Nephron (organoid): ENCODE measurements at regions not wholly inside any gene's neighbourhood (a gene's known extent, or its start where the extent isn't known, plus 50 kb on each side); places are given as distances from the start of the nearest gene placed in this dataset.

Experiments
- H3K27ac Mint-ChIP-seq, 3 experiments: 2 replicates each; pipeline ENCODE4 v1.8.0; 2020; ENCODE audit warnings: mixed read lengths in 3 of 3, mild to moderate bottlenecking in 2 of 3, moderate library complexity in 1 of 3
- H3K27me3 Mint-ChIP-seq: 2 replicates; pipeline ENCODE4 v1.8.0; 2021; ENCODE audit warnings: low read depth, mild to moderate bottlenecking, moderate library complexity, mixed read lengths
- H3K36me3 Mint-ChIP-seq: 2 replicates; pipeline ENCODE4 v1.8.0; 2020; ENCODE audit warnings: low read depth, mixed read lengths
- H3K4me1 Mint-ChIP-seq: 2 replicates; pipeline ENCODE4 v1.8.0; 2020; ENCODE audit warnings: mixed read lengths
- H3K4me3 Mint-ChIP-seq, 3 experiments: 2 replicates each; pipeline ENCODE4 v1.8.0; 2020; ENCODE audit warnings: mild to moderate bottlenecking in 3 of 3, mixed read lengths in 3 of 3, moderate library complexity in 2 of 3
- H3K9me3 Mint-ChIP-seq: 2 replicates; pipeline ENCODE4 v1.8.0; 2020; ENCODE audit warnings: mixed read lengths
- TF ChIP-seq, protein P1 (sequence below), 3 experiments: fragments of 200-600 bp; sonication (generic); IDR thresholded peaks; one replicate each; pipeline ENCODE4 v1.5.0; 2021; ENCODE audit warnings: antibody characterized with exemption in 3 of 3; ENCODE audit not compliant: unreplicated experiment in 3 of 3

DNA sequence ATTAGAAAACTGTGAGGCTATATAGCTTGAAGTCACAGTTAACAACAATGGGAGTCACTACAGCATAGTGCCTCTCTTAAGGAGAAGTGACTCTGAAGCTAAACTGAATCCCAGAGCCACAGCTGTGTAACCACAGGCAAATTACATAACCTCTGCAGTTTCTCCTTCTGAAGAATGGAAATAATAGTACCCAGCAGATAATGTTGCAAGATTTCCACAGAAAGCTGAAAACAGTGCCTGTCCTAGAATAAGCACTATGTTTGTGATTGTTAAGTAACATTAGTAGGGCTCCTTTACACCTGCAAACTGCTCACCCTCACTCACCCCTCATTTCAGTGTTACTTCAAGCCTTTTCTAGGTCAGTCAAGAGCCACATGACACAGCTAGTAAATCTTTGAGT, 886.7 kb downstream of the PLA2G4A start:
- Mint-ChIP-seq H3K9me3 (no peaks in the 10 kb centered on the region), H3K4me3 (no peak overlapping the region), H3K4me1 (no peaks in the 10 kb centered on the region), H3K27me3 (no peaks in the 10 kb centered on the region), H3K36me3 (no peaks in the 10 kb centered on the region), H3K27ac (no peak overlapping the region)
- TF ChIP-seq, protein P1, sequence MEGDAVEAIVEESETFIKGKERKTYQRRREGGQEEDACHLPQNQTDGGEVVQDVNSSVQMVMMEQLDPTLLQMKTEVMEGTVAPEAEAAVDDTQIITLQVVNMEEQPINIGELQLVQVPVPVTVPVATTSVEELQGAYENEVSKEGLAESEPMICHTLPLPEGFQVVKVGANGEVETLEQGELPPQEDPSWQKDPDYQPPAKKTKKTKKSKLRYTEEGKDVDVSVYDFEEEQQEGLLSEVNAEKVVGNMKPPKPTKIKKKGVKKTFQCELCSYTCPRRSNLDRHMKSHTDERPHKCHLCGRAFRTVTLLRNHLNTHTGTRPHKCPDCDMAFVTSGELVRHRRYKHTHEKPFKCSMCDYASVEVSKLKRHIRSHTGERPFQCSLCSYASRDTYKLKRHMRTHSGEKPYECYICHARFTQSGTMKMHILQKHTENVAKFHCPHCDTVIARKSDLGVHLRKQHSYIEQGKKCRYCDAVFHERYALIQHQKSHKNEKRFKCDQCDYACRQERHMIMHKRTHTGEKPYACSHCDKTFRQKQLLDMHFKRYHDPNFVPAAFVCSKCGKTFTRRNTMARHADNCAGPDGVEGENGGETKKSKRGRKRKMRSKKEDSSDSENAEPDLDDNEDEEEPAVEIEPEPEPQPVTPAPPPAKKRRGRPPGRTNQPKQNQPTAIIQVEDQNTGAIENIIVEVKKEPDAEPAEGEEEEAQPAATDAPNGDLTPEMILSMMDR (IDR thresholded peaks at IDR 0.05; ENCODE audit: unreplicated experiment in 3 of 3), result no peak

DNA sequence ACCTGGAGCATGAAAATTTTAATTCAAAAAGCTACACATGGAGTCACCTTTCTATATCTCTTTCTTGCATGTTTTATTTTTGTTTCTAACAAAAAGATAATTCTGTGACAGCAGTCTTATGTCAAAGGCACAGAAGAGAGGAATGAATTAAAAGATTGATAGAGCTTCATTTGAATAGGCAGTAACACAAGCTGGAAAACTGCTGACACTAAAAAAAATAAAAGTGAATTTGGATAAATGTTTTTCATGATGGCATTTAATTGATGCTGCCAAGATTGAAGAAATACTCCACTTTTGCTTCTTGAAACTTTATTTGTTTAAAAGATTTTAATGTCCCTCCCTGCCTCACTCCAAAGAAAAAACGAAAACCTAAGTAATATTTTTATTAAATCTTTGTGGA, 887.4 kb downstream of the PLA2G4A start:
- TF ChIP-seq, protein P1 (IDR thresholded peaks at IDR 0.05; ENCODE audit: unreplicated experiment in 3 of 3), result no peak
- Mint-ChIP-seq H3K4me1 (peaks cover 3% of the 10 kb centered on the region), H3K4me3 (no peak overlapping the region), H3K27me3 (no peaks in the 10 kb centered on the region), H3K27ac (no peak overlapping the region), H3K9me3 (no peaks in the 10 kb centered on the region), H3K36me3 (no peaks in the 10 kb centered on the region)

DNA sequence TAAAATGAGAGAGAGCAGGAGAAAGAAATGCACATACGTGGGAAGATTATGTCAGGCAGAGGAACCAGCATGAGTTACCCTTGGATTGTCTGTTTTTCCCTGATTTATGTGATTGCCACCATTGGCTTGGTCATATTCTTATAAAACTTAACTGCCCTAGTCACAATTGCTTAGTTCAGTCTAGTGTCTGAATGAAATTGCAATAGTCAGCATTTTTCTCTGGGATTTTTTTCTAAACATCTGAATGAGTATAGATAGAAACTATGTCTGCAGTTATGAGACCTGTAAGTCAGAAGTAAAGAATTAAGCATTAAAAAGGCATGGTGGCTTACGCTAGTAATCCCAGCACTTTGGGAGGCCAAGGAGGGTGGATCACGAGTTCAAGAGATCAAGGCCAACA, 889.8 kb downstream of the PLA2G4A start:
- TF ChIP-seq, protein P1 (IDR thresholded peaks at IDR 0.05; ENCODE audit: unreplicated experiment in 3 of 3), result no peak
- H3K27ac Mint-ChIP-seq, result no peak overlapping the region
- H3K4me3 Mint-ChIP-seq, result no peak overlapping the region
- H3K9me3 Mint-ChIP-seq, result no peaks in the 10 kb centered on the region
- no peaks in the 10 kb centered on the region for H3K36me3 Mint-ChIP-seq
- H3K4me1 Mint-ChIP-seq, result peaks cover 5% of the 10 kb centered on the region
- no peaks in the 10 kb centered on the region for H3K27me3 Mint-ChIP-seq

DNA sequence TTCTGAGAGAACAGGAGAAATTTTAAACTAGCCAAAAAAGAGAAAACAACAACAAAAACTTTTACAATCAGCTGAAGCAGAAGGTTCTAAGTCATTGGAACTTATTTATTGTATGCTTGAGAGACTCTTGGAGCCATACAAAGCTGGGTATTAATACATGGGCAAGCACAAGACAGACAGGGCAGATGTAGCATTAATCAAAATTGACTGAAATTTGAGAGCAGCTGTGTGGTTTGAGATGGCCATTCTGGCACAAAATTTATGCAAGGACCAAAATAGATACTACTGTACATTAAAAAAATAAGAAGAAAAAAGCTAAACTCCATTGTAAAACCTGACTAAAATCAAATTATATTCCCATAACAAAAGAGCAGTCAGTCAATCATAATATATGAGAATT, 892.5 kb downstream of the PLA2G4A start:
- no peak overlapping the region for H3K27ac Mint-ChIP-seq
- peaks cover 5% of the 10 kb centered on the region for H3K4me1 Mint-ChIP-seq
- no peaks in the 10 kb centered on the region for H3K9me3 Mint-ChIP-seq
- H3K4me3 Mint-ChIP-seq, result no peak overlapping the region
- H3K27me3 Mint-ChIP-seq, result no peaks in the 10 kb centered on the region
- H3K36me3 Mint-ChIP-seq, result no peaks in the 10 kb centered on the region
- TF ChIP-seq, protein P1 (IDR thresholded peaks at IDR 0.05; ENCODE audit: unreplicated experiment in 3 of 3), result no peak

DNA sequence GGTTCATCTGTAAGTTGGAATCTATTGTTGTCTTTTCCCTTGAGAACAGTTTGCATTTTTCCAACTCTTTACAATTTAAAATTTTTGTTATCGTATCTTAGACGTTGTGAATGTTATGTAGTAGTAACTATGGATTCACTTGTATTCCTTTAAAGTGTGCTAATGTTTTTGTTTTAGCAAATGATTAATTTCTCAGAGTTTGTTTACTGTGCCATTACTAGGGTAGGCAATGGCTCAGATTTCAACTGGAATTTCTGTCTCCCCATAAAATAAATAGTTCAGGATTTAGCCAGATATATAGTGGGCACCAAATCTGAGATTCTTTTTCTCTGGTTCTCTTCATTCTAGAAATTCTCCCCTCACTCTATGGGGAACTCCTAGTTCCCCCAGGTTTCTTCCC, 896.5 kb downstream of the PLA2G4A start:
- H3K4me3 Mint-ChIP-seq, result no peak overlapping the region
- no peaks in the 10 kb centered on the region for H3K9me3 Mint-ChIP-seq
- TF ChIP-seq, protein P1 (IDR thresholded peaks at IDR 0.05; ENCODE audit: unreplicated experiment in 3 of 3), result no peak
- H3K4me1 Mint-ChIP-seq, result peaks cover 5% of the 10 kb centered on the region
- H3K27ac Mint-ChIP-seq, result no peak overlapping the region
- H3K27me3 Mint-ChIP-seq, result no peaks in the 10 kb centered on the region
- H3K36me3 Mint-ChIP-seq, result no peaks in the 10 kb centered on the region

DNA sequence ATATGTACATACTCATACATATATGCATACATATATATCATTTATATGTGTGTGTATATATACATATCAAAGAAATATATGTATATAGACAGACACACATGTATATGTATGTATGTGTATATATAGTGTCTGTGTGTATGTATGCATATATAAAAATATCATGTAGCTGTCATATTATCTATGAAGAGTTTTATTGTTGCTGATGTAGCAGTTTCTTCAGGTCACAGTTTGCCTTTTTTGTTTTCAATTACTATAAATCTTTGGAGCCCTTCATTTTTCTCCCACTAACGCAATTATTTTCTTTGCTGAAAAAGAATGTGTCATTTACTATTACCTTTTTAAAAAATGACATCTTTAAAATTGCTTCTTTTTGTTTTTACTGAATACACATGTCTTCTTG, 904.5 kb downstream of the PLA2G4A start:
- Mint-ChIP-seq H3K27ac (no peak overlapping the region), H3K4me1 (no peaks in the 10 kb centered on the region), H3K27me3 (no peaks in the 10 kb centered on the region), H3K4me3 (no peak overlapping the region), H3K36me3 (no peaks in the 10 kb centered on the region), H3K9me3 (no peaks in the 10 kb centered on the region)
- TF ChIP-seq, protein P1 (IDR thresholded peaks at IDR 0.05; ENCODE audit: unreplicated experiment in 3 of 3), result no peak
